HG03378 (cell line): ENCODE measurements at regions not wholly inside any gene's neighbourhood (a gene's known extent, or its start where the extent isn't known, plus 50 kb on each side); places are given as distances from the start of the nearest gene placed in this dataset.
"Not testable (repeated sequence)": the region's sequence is repeated elsewhere in the genome, so short reads cannot be mapped to it uniquely, and the experiment has no call there.

ENCODE experiments used
- ATAC-seq: cut with Tn5 transposase; IDR thresholded peaks from one replicate; pipeline ENCODE4 v1.9.1; 2021; ENCODE audit warnings: mild to moderate bottlenecking, moderate library complexity; ENCODE audit not compliant: unreplicated experiment

- ATAC-seq, result no peak
Observed at GRCh38 chr5:56632199-56632598, 183.2 kb upstream of the MAP3K1 start.

- no peak for ATAC-seq
Observed at GRCh38 chr5:56631719-56632118, 183.6 kb upstream of the MAP3K1 start.

GRCh38 chr5:56628616-56629015 is 186.7 kb upstream of the MAP3K1 start:
- ATAC-seq, result not testable (repeated sequence)

- ATAC-seq, result no peak
Observed at GRCh38 chr5:56625541-56625940, 189.8 kb upstream of the MAP3K1 start.

DNA sequence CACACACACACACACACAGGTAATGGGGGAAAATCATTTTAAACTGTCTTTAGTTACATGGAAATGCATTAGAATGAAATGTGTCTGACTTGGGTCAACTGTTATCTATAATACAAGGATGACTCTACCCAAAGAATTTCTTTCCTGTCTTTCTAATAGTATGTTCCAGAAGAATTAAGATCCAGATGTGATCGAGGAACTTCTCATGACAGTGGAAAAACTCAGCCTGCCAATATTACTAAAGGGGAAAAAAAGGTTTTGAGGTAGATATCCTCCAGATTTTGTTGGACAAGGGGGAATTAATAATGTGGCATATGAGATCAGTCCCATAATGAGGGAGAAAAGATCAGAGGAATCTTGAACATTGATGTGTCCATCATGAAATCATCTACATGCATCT is 190.6 kb upstream of the MAP3K1 start:
- no peak for ATAC-seq

DNA sequence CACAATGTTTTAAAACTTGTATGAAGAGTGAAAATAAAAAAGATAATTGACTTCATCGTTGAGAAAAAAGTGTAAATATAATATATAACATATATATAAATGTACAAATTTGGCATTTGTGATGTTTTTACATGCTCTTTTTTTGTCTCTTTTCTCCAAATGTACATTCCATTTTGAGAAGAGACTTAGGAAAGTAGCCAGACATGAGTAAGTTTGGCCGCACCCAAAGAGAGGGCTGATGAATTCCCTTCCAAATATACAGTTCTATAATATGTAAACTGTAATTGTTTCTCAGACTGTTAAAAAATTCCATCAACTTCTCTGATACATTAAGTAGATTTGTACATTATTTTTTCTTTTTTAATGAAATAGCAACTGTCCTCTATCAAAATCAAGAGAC is 193.2 kb upstream of the MAP3K1 start:
- no peak for ATAC-seq

GRCh38 chr5:56620903-56621677 is 194.3 kb upstream of the MAP3K1 start:
- no peak for ATAC-seq

DNA sequence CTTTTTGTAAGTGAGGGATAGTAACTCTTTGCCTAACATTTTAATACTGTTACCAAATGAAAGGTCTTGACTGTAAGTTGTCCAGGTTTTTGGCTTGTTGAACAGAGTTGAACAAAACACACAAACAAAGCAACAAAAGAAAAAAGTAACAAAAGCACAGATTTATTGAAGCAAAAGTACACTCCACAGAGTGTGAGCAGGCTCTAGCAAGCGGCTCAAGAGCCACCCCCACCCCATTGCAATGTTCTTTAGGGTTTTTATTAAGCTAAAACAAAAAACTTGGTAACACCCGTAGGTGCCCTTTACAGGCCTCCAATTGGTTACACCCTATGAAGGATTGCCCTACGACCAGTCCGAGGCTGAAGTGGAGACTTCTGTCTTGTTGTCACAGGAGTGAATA is 197.4 kb upstream of the MAP3K1 start:
- no peak for ATAC-seq

DNA sequence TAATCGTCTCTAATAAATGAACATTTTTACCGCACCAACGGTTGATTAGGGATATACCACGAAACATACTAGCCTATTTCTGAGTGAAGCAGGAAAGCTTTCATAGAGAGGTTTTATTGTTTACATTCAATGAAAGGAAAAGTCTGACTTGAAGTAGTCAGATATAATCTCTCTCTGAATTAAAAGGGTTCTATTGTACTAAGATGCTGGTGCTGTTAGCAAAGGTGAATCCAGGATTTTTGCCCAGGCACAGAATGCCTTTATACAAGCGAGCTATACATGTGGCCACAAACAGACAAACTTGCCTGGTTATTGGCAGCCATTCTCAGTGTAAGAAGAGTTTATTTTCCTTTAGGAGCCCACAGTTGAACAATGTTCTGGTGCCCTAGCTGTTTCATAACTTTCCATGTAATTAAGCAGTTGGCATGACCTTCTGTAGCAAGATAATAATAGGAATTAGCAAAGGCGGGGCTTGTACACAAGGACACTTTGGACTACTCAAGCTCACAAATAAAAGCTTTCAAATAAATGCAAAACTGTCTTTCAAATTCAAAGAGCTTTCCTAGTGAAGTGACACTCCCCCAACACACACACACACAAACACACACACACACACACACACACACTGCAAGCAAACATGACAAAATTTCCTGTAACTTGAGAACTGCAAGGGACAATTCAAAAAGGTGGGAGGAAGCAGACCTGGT is 198.7 kb upstream of the MAP3K1 start:
- no peak for ATAC-seq

- ATAC-seq, result no peak
Observed at GRCh38 chr5:56615361-56616153, 199.8 kb upstream of the MAP3K1 start.

DNA sequence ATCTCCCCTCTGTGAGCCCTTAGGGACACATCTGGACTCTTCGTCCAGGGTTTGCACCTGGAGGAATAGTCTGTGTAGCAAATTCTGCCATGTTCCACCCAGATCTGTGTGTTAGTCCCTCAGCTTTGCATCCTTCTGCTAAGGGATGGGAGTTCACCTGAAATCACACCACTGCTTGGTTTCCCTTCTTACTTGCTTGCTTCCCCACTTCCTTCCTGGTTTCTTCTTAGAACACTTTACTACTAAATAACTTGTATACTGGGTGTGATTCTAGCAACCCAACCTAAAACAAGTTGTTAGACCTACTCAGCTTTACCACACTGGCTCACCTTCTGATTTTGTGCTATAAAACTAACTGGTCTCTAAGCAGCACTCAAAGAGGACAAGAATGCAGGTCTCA is 202.6 kb upstream of the MAP3K1 start:
- no peak for ATAC-seq

DNA sequence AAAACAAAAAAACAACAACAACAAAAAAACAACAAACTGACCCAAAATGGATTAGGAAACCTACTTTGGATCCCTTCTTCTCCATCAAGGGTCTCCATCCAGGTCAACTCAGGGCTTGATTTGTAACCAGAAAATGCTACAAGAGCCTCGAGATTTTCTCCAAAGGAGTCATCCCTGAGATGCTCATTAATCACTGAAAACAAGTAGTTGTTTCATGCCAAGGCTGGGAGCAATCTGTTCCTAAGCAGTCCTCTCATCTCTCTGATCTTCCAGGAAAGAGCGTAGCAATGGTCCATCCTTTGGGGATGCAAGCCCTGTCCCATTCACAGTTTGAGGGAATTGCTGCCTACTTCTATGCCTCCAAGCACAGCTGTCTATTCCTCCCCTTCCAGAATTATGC is 203.0 kb upstream of the MAP3K1 start:
- ATAC-seq, result no peak

DNA sequence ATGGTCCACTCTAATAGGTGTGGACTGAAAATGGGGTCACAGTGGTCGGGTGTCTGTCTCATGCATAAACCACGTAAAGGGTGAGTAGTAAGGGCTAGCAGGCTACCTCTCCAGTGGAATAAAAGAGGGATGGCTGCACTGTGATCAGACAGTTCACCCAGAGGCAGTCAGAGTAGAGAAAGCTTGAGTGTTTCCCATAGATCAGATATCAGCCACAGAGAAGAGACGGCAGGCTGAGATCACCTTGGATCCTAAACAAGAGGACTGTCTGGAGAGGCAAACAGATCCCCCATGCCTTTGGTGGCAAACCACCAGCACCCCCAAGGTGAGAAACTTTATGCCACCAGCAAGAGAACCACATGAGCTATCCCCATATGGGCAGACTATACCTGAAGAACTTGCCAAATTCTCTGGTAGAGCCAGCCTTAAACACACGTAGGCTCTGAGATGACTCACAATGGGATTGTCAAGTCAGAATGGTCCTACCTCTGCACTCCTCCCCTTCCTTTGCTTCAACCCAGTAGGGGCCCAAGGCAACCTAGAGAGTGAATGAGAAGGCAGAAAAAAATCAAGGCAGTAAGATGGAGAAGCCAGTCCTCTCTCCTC is 205.2 kb upstream of the MAP3K1 start:
- no peak for ATAC-seq

- no peak for ATAC-seq
Observed at GRCh38 chr5:56608217-56608925, 207.0 kb upstream of the MAP3K1 start.

GRCh38 chr5:56607551-56607950 is 207.8 kb upstream of the MAP3K1 start:
- ATAC-seq, result no peak

DNA sequence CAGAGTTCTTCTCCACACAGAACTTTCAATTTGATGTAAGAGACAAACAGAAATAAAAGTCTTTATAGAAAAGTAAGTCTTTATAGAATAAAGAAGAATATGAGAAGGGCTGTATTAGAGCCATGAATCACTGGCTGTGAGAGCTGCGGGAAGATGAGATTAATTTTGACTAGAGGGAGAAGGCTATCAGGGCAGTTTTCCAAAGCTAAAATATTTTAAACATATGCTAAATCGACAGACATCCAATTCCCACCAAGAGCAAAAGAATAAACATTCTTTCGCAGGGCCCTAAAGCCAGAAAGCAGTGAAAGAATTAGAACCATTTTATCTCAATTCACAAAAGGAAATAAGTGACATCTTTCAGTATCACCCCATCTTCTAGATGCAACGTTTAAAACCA is 208.3 kb upstream of the MAP3K1 start:
- ATAC-seq, result no peak

- ATAC-seq, result no peak
Observed at GRCh38 chr5:56606192-56606591, 209.2 kb upstream of the MAP3K1 start.

- ATAC-seq, result no peak
Observed at GRCh38 chr5:56605231-56605630, 210.1 kb upstream of the MAP3K1 start.

- ATAC-seq, result no peak
Observed at GRCh38 chr5:56601641-56602071, 213.7 kb upstream of the MAP3K1 start.

GRCh38 chr5:56598941-56599340 is 216.4 kb upstream of the MAP3K1 start:
- ATAC-seq, result no peak

GRCh38 chr5:56596155-56596554 is 219.2 kb upstream of the MAP3K1 start:
- ATAC-seq, result no peak
